Thyroid gland (tissue), 4 donors: ENCODE measurements at regions not wholly inside any gene's neighbourhood (a gene's known extent, or its start where the extent isn't known, plus 50 kb on each side); places are given as distances from the start of the nearest gene placed in this dataset.

Experiments used
- POLR2A ChIP-seq, 2 donors: fragments of 450-650 bp; IDR thresholded peaks; one replicate each; pipeline ENCODE4 v1.6.1; 2017; ENCODE audit warnings: antibody characterized with exemption in 2 of 2, mild to moderate bottlenecking in 2 of 2, moderate library complexity in 1 of 2
- TF ChIP-seq, protein P1 (sequence below), 6 experiments: fragments of 200-600 bp in 3 of 6; fragments of 450-650 bp in 3 of 6; sonication (generic) in 3 of 6; IDR thresholded peaks; one replicate each; pipeline ENCODE4 v1.5.1; 2016 to 2019; ENCODE audit warnings: antibody characterized with exemption in 6 of 6, mild to moderate bottlenecking in 2 of 6, inconsistent platforms in 1 of 6, moderate library complexity in 1 of 6

DNA sequence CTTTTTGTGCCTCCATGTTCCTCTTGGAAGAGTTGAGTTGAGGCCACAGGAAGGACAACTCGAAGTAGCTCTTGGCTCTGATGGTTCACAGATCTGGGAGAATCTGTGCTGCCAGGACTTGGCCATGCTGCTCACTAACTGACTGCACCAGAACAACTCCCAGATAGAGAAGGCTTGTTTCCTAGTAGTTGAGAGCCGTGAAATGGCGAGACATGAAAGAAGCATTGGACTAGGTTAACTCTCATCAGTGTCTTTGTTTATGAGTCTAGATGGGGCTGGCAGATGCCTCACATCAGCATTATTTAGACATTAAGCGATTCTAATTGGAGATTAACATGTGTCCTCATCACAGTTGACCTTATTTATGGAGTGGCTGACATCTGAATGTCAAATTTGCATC, 92.9 kb upstream of the AGBL1 start:
- TF ChIP-seq, protein P1, sequence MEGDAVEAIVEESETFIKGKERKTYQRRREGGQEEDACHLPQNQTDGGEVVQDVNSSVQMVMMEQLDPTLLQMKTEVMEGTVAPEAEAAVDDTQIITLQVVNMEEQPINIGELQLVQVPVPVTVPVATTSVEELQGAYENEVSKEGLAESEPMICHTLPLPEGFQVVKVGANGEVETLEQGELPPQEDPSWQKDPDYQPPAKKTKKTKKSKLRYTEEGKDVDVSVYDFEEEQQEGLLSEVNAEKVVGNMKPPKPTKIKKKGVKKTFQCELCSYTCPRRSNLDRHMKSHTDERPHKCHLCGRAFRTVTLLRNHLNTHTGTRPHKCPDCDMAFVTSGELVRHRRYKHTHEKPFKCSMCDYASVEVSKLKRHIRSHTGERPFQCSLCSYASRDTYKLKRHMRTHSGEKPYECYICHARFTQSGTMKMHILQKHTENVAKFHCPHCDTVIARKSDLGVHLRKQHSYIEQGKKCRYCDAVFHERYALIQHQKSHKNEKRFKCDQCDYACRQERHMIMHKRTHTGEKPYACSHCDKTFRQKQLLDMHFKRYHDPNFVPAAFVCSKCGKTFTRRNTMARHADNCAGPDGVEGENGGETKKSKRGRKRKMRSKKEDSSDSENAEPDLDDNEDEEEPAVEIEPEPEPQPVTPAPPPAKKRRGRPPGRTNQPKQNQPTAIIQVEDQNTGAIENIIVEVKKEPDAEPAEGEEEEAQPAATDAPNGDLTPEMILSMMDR (IDR thresholded peaks at IDR 0.05): no peak
- no peak for TF ChIP-seq POLR2A (IDR thresholded peaks at IDR 0.05)
